ENCODE measurements at regions not wholly inside any gene's neighbourhood (a gene's known extent, or its start where the extent isn't known, plus 50 kb on each side); places are given as distances from the start of the nearest gene placed in this dataset.

DNA sequence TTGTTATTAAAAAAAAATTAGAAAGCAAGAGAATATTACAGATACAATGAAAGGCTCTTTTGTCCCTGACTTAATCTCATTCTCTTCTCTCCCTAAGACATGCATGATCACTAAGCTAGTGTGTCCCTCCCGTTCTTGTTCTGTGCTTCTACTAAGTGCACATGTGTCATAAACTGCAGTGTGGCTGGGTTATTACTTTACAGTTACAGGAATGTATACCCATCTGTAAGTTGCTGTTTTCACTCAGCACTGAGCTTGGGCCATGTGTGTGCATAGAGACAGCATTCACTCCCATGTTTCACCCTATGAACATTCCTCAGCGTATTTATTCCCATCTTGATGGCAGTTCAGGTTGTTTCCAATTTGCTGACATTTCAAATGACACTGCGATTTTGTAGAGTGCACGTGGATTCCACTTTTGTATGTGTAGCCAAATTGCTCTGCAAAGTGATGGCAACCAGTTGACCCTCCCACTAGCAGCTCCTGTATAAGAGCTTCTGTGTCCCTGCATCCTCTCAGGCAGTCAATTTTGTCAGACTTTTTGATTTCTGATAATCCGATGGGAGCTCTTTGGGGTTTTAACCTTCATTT is 145.8 kb upstream of the UBE2E1 start:
- H3K27ac ChIP-seq: no peak overlapping the region
- no peak for TF ChIP-seq EP300 (IDR thresholded peaks at IDR 0.05)
- TF ChIP-seq POLR2AphosphoS5 (IDR thresholded peaks at IDR 0.05): no peak
- TF ChIP-seq, protein P1, sequence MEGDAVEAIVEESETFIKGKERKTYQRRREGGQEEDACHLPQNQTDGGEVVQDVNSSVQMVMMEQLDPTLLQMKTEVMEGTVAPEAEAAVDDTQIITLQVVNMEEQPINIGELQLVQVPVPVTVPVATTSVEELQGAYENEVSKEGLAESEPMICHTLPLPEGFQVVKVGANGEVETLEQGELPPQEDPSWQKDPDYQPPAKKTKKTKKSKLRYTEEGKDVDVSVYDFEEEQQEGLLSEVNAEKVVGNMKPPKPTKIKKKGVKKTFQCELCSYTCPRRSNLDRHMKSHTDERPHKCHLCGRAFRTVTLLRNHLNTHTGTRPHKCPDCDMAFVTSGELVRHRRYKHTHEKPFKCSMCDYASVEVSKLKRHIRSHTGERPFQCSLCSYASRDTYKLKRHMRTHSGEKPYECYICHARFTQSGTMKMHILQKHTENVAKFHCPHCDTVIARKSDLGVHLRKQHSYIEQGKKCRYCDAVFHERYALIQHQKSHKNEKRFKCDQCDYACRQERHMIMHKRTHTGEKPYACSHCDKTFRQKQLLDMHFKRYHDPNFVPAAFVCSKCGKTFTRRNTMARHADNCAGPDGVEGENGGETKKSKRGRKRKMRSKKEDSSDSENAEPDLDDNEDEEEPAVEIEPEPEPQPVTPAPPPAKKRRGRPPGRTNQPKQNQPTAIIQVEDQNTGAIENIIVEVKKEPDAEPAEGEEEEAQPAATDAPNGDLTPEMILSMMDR (IDR thresholded peaks at IDR 0.05): no peak
- TF ChIP-seq POLR2A (IDR thresholded peaks at IDR 0.05): no peak
- no peaks in the 10 kb centered on the region for H3K27me3 ChIP-seq
- H3K9me3 ChIP-seq: no peaks in the 10 kb centered on the region
- H3K4me3 ChIP-seq: no peak overlapping the region
- DNase-seq (ENCODE audit: low spot score in 2 of 2): no peak
- peaks cover 3% of the 10 kb centered on the region for H3K4me1 ChIP-seq
- WGBS: 81% methylated on average over 5 of the region's 5 CpGs
- no peaks in the 10 kb centered on the region for H3K36me3 ChIP-seq

DNA sequence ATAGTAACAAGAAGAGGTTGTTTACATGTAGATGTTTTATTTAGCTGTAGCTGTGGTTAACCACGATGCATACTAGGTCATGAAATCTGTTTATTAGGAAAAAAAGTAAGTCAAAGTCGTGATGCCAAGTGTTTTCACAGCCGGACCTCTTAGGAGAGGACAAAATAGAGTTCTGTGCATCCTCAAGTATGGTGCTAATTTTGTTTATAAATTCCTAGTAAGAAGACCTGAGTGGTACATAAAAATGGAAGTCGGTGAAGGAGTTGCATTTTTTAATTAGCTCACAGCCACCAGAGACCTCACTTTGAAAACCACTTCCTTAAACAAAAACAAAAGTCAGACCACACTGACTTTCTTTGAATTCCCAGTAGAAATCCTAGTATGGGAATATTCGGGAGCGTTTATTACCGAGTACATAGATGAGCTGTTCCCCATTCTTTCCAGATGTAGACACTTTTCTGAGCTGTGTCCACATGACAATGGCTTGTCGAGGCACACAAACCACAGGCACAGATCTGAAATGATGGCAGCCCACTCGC is 143.6 kb upstream of the UBE2E1 start:
- WGBS: 73% methylated on average over 9 of the region's 9 CpGs
- no peak for DNase-seq (ENCODE audit: low spot score in 2 of 2)

DNA sequence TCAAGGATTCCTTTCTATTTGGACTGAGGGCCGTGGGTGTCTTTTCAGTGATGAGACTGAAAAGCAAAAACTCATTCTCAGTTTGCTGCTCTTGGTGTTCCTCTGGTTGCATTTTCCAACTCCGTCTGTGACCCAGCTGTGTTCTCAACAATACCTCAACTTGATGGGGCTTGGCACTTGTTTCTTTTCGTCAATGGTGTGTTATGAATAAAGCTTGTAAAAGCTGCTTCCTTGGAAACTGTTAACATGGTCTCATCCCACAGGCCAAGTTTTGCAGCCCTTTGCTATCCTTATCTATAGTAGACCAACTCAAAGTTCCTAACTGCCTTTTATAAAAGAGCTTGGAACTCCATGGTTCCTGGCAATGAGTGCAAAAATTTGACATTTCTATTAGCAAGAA is 142.5 kb upstream of the UBE2E1 start:
- Histone ChIP-seq H3K4me1 (peaks cover 3% of the 10 kb centered on the region), H3K27ac (no peak overlapping the region), H3K9me3 (no peaks in the 10 kb centered on the region), H3K27me3 (no peaks in the 10 kb centered on the region), H3K4me3 (no peak overlapping the region), H3K36me3 (no peaks in the 10 kb centered on the region)
- DNase-seq (ENCODE audit: low spot score in 2 of 2): no peak
- WGBS: 54% methylated on average over 3 of the region's 3 CpGs
- no peak for TF ChIP-seq EP300 (IDR thresholded peaks at IDR 0.05)
- TF ChIP-seq POLR2AphosphoS5 (IDR thresholded peaks at IDR 0.05): no peak
- TF ChIP-seq, protein P1 (IDR thresholded peaks at IDR 0.05): no peak
- no peak for TF ChIP-seq POLR2A (IDR thresholded peaks at IDR 0.05)

More for the DNA sequence above, 143.6 kb upstream of the UBE2E1 start:
- no peak overlapping the region for H3K4me3 ChIP-seq
- no peak for TF ChIP-seq POLR2AphosphoS5 (IDR thresholded peaks at IDR 0.05)
- no peak for TF ChIP-seq POLR2A (IDR thresholded peaks at IDR 0.05)
- no peak for TF ChIP-seq EP300 (IDR thresholded peaks at IDR 0.05)
- TF ChIP-seq, protein P1 (IDR thresholded peaks at IDR 0.05): no peak
- H3K4me1 ChIP-seq: peaks cover 3% of the 10 kb centered on the region
- H3K27me3 ChIP-seq: no peaks in the 10 kb centered on the region
- H3K36me3 ChIP-seq: no peaks in the 10 kb centered on the region
- H3K9me3 ChIP-seq: no peaks in the 10 kb centered on the region
- no peak overlapping the region for H3K27ac ChIP-seq

DNA sequence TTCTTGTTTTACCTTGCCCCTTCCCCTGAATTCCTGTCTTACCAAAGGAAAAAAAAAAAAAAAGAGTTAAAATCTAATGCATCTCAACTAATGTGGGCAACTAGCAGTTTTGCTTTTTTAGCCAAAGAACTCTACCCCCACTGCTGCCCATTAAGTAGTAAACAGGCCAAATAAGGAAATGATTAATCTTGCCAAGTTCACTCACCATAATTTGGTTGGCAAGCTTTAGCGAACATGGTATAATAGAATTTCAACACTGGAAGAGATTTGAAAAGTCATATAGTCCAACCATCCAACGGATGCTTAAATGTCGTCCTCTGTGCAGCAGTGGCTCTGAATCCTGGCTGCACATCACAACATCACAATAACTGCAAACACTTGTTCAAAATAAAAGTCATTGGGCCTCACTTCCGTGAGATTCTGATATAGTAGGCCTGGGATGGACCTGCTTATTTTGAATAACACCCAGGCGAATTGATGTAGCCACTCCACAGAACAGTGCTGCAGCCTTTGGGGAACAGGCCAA is 142.0 kb upstream of the UBE2E1 start:
- no peak for TF ChIP-seq POLR2A (IDR thresholded peaks at IDR 0.05)
- H3K27me3 ChIP-seq: no peaks in the 10 kb centered on the region
- no peaks in the 10 kb centered on the region for H3K9me3 ChIP-seq
- no peaks in the 10 kb centered on the region for H3K36me3 ChIP-seq
- no peak overlapping the region for H3K4me3 ChIP-seq
- DNase-seq (ENCODE audit: low spot score in 2 of 2): no peak
- WGBS: 53% methylated on average over 5 of the region's 5 CpGs
- H3K4me1 ChIP-seq: peaks cover 3% of the 10 kb centered on the region
- no peak overlapping the region for H3K27ac ChIP-seq

DNA sequence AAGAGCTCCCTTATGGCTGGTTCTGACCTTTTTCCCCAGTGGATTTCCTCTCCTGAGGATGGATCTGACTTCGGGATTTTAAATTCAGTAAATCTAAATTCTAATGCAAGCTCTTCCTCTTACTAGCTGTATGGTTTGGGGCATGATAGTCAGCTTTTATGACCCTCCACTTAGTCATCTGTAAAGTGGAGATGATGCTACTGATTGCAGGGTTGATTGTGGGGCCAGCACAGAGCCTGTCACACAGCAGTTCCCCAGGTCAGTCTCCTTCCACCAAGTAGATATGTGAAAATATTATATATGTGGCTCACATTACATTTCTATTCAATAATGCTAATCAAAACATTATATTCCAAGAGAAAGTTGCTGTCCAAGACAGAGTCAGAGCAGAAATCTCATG is 141.3 kb upstream of the UBE2E1 start:
- Histone ChIP-seq H3K27me3 (no peaks in the 10 kb centered on the region), H3K9me3 (no peaks in the 10 kb centered on the region), H3K36me3 (no peaks in the 10 kb centered on the region), H3K4me1 (peaks cover 3% of the 10 kb centered on the region), H3K27ac (no peak overlapping the region), H3K4me3 (no peak overlapping the region)
- DNase-seq (ENCODE audit: low spot score in 2 of 2): no peak
- TF ChIP-seq EP300 (IDR thresholded peaks at IDR 0.05) (no peak), POLR2AphosphoS5 (IDR thresholded peaks at IDR 0.05) (no peak), POLR2A (IDR thresholded peaks at IDR 0.05) (no peak)
- TF ChIP-seq, protein P1 (IDR thresholded peaks at IDR 0.05): no peak
- 93% methylated on average over 1 of the region's 1 CpG for WGBS

Measured in suprapubic skin (tissue), 4 donors.